Activated CD8-positive, alpha-beta memory T cell treated with anti-CD3 and anti-CD28 coated beads for 48 hours (primary cell): ENCODE measurements at regions not wholly inside any gene's neighbourhood (a gene's known extent, or its start where the extent isn't known, plus 50 kb on each side); places are given as distances from the start of the nearest gene placed in this dataset.

Experiments used
- DNase-seq, 3 experiments: peaks; one replicate each; pipeline ENCODE4 v3.0.0-alpha.2; 2020; ENCODE audit warnings: low read depth in 2 of 3, low spot score in 2 of 3

DNA sequence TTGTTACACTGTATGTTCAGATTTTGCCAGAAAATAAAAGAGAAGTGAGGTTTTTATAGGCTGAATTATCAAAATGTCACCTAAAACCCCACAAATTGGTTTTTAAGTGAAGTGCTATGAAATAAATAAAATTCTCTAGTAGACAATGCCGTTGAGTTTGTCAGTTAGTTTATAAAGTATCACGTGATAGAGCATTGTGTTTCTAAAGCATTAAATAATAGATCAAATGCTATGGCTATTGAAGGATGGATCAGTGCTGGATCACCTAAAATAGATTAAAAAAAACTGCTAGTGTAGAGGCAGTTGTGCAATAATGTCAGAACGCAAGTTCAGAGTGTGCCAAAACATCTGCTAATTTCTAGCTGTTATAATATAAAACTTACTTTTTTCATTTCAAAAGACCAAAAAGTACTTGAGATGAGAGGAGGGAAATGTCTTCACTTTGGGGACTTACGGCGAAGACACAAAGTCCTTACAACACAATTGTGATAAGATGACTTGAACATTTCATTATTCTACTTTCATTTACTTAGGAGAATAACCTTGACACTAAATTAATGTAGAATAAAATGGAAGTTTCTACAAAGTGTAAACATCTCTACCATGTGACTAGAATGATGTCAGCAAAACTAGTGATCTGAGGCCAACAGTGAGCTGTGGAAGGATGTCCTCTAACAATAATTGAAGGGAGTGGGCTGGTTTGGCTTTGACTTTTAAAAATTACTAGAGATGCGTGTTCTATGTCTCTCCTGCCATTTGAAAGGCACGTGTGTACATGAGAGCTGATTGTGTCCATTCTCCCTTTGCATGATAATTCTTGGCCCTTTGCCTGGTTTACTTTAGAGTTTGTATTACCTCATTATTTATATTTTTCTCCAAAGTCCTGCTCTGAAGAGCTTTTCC is 154.4 kb upstream of the PDE3A start:
- DNase-seq, result no peak

DNA sequence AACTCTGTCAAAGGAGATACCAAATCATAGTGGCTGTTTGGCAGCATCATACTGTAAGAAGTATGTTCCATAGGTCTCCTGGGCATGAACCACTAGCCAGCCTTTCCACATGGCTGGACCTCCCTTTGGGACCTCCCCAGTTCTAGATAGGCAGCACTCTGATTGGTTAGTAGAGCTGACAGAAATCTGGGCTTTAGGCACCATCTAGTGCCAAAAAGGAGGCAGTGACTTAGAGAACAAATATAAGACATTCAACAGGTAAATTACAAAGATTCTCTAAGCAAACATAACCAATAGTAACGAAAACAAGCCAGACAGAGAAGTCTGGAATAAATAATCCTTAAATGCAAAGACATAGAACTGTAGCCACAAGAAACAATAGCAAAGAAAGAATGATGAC is 148.0 kb upstream of the PDE3A start:
- DNase-seq, result no peak

DNA sequence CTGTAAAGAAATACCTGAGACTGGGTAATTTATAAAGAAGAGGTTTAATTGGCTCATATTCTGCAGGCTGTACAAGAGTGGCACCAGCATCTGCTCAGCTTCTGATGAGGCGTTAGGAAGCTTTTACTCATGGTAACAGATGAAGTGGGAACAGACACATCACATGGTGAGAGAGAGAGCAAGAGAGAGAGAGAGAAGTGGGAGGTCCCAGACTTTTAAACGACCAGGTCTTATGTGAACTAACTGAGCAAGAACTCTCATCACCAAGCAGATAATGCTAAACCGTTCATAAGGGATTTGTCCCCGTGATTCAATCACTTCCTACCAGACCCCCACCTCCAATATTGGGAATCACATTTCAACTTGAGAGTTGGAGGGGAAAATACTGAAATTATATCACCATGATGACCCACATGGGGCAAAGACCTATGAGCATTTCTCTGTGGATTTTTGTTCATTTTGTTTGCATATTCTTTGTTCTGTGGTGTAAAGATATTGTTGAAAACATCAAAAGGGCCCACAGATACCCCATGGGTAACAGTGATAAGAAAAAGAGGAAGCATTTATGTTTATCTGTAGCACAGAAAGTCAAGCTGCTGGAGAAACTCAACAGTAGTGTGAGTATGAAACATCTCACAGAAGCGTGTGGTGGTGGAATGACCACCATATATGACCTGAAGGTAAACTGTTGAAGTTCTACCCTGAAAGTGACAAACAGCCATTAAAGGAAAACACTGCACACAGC is 135.2 kb upstream of the PDE3A start:
- no peak for DNase-seq

DNA sequence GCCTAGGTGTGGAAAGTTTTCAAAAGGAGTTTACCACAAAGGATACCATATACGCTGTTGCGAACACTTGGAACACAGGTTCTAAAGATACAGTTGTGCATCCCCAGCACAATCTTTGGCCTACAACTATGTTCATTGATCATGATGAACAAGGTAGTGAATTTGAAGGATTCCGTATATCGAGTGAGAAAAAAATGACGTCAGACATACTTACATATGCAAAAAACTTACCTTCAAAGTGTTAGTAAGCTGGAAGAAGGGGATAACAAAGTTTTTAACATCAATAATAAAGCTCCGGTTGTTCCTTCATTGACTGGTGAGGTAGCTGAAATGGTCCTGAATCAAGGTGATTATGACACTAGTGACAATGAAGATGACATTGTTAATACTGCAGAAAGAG is 133.9 kb upstream of the PDE3A start:
- DNase-seq, result no peak

DNA sequence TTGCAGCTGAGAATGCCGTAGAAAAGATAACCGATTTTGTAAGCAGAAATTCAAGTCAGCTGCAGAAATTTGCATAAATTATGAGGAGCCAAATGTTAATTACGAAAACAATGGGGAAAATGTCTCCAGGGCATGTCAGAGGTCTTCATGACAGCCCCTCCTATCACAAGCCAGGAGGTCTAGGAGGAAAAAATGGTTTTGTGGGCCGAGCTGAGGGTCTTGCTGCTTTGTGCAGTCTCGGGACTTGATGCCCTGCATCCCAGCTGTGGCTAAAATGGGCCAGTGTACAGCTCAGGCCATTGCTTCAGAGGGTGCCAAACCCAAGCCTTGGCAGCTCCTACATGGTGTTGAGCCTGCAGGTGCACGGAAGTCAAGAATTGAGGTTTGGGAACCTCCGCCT is 131.2 kb upstream of the PDE3A start:
- no peak for DNase-seq

DNA sequence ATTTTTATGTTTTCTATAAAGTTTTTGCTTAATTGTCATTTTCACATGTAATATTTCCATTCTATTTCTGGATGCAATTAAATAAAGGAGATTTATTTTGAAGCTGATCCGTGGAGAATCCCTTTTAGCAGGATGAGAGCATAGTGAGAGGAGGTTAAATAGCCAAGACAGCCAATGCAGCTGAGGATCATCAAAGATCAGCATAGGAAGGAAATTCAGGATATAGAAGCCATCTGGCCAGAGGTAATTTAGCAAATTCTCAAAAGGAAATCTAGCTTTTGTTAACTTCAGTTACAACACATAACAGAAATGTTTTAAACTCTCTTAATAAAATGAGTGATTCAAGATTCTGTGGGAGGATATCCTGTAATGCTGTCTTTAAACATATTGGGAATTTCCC is 122.8 kb upstream of the PDE3A start:
- no peak for DNase-seq

DNA sequence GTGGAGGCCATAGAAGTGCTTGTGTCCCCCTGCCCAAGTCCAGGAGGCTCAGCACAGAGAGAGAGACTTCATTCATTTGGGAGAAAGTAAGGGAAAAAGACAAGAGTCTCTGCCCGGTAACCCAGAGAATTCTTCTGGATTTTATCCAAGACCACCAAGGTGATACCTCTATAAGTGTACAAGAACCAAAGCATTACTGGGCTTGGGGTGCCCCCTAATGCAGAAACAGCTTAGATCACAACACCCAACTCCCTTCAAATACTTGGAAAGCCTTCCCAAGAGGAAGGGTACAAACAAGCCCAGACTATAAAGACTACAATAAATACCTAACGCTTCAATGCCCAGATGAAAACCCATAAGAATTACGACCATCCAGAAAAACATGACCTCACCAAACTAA is 119.7 kb upstream of the PDE3A start:
- no peak for DNase-seq

DNA sequence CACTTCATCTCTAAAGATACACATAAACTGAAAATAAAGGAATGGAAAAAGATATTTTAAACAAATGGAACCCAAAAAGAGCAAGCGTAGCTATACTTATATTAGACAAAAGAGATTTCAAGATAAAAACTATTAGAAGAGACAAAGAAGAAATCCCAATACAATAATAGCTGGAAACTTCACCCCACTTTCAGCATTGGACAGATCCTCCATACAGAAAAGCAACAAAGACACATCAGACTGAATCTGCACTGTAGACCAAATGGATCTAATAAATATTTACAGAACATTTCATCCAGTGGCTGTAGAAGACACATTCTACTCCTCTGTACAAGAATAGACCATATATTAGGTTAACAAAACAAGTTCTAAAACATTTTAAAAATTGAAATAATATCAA is 117.6 kb upstream of the PDE3A start:
- DNase-seq, result no peak

DNA sequence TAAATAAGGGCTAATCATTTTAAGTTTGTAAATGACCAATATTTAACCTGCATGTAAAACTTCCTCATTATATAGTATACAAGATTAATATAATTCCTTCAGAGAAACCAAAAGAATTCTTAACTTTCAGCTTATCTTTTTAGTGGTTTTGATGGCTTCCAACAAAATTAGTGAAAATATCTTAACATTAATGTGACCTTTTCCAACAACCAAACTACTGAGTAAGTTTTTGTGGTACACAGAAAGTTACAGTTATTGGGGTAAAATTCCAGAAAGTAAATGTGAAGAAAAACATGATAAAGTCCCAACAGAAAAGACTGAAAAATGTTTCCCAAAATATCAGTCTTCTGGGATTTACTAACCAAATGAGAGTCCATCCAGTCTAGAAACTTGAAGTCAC is 111.0 kb upstream of the PDE3A start:
- DNase-seq, result no peak

DNA sequence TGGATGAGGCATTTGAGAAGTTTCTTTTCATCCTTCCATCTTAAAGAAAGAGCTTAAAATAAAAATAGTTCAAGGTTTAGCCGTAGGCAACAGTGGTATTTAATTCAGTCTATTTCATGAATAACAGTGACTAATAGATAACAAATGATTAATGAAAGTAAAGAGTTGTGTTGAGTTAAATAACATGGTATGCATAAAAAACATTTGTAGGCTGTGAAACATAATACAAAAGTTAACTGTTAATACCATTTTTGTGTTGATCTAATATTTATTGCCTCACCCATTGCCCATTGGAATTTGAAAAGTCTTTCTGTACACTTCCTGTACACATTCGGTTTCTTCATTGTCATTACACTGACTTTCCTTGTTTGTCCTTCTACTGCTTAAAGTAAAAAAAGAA is 108.6 kb upstream of the PDE3A start:
- no peak for DNase-seq

DNA sequence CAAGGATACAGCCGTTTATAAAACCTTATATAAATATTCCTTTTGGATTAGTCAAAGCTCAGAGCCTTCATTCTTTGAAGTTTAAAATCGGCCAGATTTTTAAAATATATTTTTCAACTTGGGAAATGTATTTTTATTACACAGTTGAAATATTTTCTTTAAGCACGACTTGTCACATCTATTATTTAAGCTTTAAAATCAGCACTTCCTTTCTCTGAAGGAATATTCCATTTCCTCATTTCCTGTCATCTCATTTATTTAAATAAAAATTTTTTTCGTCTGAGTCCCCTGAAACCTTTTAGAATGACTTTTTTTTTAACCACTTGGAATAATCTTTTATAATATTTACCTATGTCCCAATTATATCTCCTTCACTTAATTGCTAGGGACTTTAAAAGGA is 107.5 kb upstream of the PDE3A start:
- DNase-seq, result no peak

DNA sequence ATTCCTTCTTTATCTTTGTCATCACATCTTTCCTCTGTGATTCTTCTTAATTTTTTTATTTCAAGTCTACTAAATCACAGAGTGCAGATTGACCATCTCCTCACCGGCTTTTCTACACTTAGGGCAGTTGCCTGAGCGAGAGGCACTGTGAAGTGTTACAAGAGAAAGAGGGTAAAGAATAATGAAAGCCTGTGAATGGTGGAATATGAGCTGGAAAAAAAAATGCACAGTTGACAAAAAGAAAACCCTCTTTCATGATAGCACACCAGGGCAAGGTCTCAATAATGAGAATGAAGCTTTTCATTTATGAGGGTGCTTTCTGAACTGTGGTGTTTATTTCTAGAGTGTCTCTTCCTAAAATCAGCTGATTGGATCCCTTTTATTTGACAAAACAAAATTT is 106.2 kb upstream of the PDE3A start:
- no peak for DNase-seq

DNA sequence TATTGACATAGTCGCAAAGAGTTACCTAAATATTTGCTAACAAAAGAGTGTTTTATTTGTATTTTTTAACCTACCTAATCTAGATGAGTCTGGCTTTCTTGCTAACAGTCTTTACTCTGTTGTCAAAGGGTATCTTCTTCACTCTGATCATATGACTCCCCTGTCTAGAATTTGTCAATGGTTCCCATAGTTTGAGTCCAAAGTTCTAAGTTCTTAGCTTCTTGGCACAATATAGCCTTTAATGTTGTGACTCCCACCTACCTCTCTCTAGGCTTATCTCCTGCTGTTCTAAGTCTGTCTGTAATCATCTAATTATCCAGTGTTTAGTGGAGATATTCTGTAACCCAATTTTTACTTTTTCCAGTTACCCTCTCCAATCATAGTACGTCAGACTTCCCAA is 104.3 kb upstream of the PDE3A start:
- DNase-seq, result no peak

DNA sequence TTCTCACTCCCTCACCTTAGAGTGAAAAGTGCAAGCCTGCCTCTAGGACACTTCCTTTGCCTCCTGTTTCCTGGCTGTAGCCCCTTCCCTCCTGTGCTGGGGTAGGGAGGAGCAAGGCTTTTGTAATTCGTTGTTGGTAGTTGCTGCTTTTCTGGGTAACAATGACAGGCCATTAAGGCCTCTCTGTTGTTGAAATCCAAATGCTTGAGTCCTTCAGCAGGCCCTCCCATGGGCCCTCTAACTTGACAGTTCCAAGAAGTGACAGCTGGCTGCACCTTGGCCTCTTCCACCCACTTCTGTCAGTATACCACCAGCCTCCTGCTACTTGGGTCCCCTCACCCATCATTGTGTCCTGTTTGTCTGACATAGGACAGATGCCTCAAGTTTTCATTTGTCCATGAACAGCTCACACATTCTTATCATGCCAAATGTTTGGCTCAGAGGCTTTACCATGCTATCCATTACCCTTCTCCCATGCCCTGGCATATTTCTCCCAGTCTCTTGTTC is 103.7 kb upstream of the PDE3A start:
- DNase-seq, result no peak

DNA sequence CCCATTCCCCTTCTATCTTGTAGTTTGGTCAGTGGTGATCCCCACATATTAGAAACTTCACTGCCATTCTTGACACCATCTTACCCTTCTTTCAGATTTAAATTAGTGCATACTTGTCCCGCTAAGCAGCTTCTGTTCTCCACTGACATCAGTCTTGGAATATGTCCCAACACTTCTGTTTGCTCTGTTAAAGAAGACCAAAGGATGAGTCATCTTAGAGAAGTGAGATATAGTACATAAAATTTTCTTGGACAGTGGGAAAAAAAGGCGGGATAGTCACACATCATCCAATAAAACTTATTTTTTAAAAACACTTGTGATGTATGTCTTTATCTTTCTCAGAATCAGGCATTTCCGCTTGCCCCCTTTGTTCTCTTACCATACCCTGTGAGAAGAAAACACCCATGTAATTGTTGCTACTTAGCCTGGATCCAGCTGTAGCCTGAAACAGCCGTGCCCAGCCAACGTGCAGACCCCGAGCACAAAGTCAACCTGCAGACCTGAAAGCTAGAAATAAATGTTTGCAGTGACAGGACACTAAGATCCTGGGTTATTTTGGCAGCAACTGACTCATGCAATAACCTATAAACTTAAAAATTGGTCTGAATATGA is 100.1 kb upstream of the PDE3A start:
- no peak for DNase-seq

DNA sequence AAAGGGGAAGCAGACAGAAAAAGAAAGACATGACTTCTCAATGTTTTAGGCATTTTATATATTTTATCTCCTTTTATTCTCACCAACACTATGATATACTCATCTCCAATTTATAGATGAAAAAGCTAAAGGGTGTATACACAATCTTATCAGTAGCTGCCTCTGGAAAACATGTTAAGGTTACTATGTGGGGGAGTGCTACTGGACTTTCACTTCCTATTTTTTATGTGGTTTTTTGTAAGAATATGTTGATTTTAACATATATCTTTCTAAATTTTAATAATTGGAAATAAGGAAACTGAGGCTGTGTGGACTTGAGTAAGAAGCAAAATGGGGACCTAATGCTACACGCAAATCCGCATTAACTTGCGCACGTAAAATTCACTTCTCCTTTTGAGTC is 99.6 kb upstream of the PDE3A start:
- no peak for DNase-seq

DNA sequence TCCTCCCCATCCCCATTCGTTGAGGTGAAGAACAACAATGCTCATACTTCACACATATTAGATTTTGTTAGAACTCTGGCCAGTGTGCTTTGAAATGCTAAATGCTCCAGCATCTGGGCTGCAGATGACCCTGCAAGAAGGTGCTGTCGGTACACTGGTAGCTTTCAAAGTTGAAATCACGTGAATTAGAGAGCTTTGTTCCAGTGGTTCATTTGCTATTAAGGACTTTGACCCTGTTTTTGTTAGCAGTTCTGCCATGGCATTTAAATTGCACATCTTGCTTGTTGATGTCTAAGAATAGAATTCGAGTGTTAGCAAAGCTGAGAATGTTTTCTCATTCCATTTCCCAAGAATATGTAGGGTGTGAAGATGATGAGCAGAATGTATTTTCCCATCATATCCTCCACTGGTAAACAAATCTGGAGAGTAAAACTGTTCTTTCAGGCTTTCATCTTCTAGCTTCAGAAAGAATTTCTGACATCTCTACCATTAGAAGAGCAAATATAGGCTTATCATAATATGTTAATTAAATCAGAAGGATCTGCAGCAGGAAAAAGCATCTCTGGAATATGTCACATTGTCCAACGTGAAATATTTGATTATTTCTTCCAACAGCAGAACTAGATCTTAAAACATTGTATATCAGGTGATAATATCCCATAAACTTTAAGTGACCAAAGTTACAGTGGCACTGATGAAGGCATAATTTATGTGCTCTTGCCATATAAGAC is 98.8 kb upstream of the PDE3A start:
- no peak for DNase-seq

DNA sequence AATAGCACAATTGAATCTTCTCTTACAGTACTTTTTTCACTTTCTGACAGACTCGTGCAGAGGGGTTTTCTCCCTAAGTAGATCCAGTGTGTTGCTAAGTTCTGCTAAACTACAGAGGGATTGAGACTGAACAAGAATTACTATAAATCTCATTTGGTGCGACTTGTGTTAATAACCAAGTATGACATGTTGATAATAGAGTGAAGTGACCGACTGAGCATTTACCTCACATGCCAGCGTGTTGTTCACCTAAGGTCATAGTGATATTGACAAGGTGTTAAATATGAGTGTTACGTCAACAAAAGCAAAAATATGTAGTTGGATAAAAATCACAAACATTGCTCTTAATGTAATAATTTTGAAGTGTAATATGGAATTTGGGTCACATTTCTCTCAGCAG is 97.8 kb upstream of the PDE3A start:
- no peak for DNase-seq

DNA sequence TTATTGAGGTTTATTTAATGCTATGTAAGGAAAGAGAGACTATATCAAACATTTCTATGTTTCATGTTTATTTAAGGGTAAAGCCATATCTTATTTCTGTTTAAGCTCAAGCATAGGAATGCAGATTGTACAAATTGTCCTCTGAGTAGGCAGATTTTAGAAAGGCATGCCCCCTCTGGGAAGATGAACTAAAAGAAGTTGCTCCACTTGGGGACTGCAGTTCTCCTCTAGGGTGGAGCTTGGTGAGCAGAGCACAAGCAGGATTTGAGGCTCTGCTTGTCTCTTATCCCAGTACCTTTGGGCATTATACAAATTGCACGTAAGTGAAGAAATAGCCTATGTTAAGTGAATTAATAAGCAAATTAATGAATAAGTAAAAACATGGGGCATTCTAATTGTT is 96.2 kb upstream of the PDE3A start:
- no peak for DNase-seq

DNA sequence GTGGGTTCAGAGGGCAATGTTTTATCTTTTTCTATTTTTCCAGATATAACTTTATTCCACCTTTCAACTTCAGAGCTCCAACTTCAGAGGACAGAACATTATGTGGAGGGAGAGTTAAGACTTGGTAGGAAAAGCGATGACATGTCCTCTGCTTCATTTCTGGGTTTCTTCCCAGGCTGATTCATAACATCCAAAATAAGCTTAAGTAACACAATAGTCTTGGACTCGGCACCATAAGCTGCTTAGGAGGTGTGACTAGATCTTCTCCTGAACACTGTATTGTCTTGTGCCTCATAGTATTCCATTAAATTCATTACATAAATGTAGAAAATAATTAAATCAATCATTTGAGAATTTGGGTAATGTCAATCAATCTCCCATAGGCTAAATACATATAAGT is 95.5 kb upstream of the PDE3A start:
- DNase-seq, result no peak

DNA sequence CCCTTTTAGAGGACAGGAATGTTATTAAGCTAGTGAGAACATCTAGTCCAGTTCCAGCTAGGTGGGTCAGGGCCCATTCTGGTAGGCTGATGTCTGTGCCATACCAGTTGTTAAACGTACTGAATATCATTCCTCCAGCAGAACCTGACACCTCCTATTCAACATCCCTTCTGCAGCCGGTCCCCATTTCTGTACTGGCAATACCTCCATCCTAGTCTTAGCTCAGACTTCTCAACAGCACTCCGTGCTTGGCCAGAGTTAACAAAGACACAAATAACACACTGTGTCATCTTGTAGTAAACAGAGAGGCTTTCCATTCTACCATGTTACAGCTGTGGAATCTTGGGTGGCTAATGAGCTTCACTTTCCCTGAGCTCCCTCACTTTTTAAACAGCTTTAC is 94.3 kb upstream of the PDE3A start:
- no peak for DNase-seq
